Caco-2 (cell line): ENCODE measurements at regions not wholly inside any gene's neighbourhood (a gene's known extent, or its start where the extent isn't known, plus 50 kb on each side); places are given as distances from the start of the nearest gene placed in this dataset.

ENCODE experiments used
- BruUV-seq: library from RNA; stranded (reverse); fragments of 400-500 nt; replicated peaks from 2 replicates; lab custom pipeline; 2021; lab: Mats Ljungman, UMichigan
- CTCF ChIA-PET: fragments of 300-600 bp; sonication (Branson Sonifier 250); formaldehyde crosslinking; loops from one replicate; lab custom pipeline; 2022; ENCODE audit warnings: antibody characterized with exemption; lab: Charles Lee
- POLR2A ChIA-PET: fragments of 300-600 bp; sonication (Branson Sonifier 250); formaldehyde crosslinking; loops from one replicate; lab custom pipeline; 2022; ENCODE audit warnings: antibody characterized with exemption; lab: Charles Lee
- DNase-seq, 2 experiments: peaks; one replicate each; pipeline versions ENCODE4 v3.0.0 to v3.0.0-alpha.2; 2020 to 2022
- H3K27me3 ChIP-seq: replicated peaks from 2 replicates; pipeline ENCODE4 v1.6.0; 2011; ENCODE audit warnings: low read length; ENCODE audit not compliant: control insufficient read depth, insufficient read depth
- H3K36me3 ChIP-seq: 2 replicates; pipeline ENCODE4 v1.5.1; 2011; ENCODE audit warnings: low read length; ENCODE audit not compliant: control insufficient read depth, insufficient read depth
- H3K4me1 ChIP-seq: fragments of 250-450 bp; sonication (Bioruptor Pico); 2 replicates; pipeline ENCODE4 v1.5.1; 2020; ENCODE audit warnings: mild to moderate bottlenecking
- H3K4me3 ChIP-seq: 2 replicates; pipeline ENCODE4 v1.5.1; 2011; ENCODE audit warnings: low read depth, mild to moderate bottlenecking, control low read depth, low read length
- H3K9me3 ChIP-seq: fragments of 250-450 bp; sonication (Bioruptor Pico); 2 replicates; pipeline ENCODE4 v1.5.1; 2020; ENCODE audit warnings: mild to moderate bottlenecking, moderate library complexity
- H3K27ac Mint-ChIP-seq: one replicate; pipeline ENCODE4 v1.8.0; 2022; ENCODE audit warnings: mixed read lengths; ENCODE audit not compliant: unreplicated experiment
- H3K27me3 Mint-ChIP-seq: one replicate; pipeline ENCODE4 v1.8.0; 2022; ENCODE audit warnings: mixed read lengths; ENCODE audit not compliant: insufficient read depth, unreplicated experiment
- H3K36me3 Mint-ChIP-seq: one replicate; pipeline ENCODE4 v1.8.0; 2022; ENCODE audit warnings: mild to moderate bottlenecking, mixed read lengths; ENCODE audit not compliant: insufficient read depth, unreplicated experiment
- H3K4me1 Mint-ChIP-seq: one replicate; pipeline ENCODE4 v1.8.0; 2022; ENCODE audit warnings: low read depth, mixed read lengths; ENCODE audit not compliant: unreplicated experiment
- H3K4me3 Mint-ChIP-seq: one replicate; pipeline ENCODE4 v1.8.0; 2022; ENCODE audit warnings: mild to moderate bottlenecking, moderate library complexity, mixed read lengths; ENCODE audit not compliant: unreplicated experiment
- H3K9me3 Mint-ChIP-seq: one replicate; pipeline ENCODE4 v1.8.0; 2022; ENCODE audit warnings: mixed read lengths; ENCODE audit not compliant: unreplicated experiment
- CTCF ChIP-seq, 2 experiments: fragments of 200-600 bp in 1 of 2; IDR thresholded peaks; 1 replicate in 1 of 2; 2 replicates in 1 of 2; pipeline versions ENCODE4 v1.5.1 to v1.8.0; 2011 to 2022; ENCODE audit warnings: antibody characterized with exemption in 1 of 2, control low read depth in 1 of 2, inconsistent platforms in 1 of 2, low read depth in 1 of 2, low read length in 1 of 2, mild to moderate bottlenecking in 1 of 2, moderate library complexity in 1 of 2; ENCODE audit not compliant: insufficient read depth in 1 of 2, severe bottlenecking in 1 of 2, unreplicated experiment in 1 of 2
- intact Hi-C: fragments of 100-400 bp; cut with micrococcal nuclease; formaldehyde crosslinking; loops from one replicate; pipeline ENCODE4 v1.10.0; 2022; ENCODE audit not compliant: unreplicated experiment

DNA sequence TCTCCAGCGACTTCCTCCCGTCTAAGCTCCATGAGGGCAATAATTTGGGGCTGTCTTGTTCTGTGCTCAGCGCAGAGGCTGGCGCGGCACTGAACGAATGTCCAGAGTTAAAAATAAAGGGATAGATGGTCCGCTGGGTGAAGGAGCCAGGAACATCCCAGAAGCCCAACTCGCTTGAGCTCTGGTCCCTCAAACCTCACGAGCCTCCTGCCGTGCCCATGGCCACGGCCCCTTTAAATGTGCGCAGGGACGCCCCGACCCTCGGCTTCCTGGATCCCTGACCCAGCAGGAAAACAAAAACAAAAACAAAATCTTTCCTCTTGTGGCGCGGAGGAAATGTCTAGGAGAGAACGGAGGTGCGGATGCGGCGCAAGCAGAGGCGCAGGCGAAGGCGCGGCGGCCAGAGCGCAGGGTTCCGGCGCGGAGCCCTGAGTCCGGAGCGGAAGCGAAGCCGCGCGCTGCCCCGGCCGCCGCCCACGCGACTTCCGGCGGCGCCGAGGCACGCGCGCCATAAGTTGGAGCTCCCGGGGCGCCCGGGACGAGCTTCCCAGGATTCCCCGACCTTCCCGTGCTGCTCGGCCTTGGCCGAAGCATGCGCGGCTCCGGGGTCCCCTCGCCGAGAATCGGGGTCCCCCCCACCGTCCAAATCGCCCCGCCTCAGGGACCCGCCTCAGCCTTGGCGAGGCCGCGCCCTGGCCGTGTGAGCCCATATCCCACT lies 52.9 kb upstream of the WNT7A start:
- intact Hi-C loops = no loop called here
- Histone ChIP-seq H3K4me1 (no peaks in the 10 kb centered on the region), H3K4me3 (no peak overlapping the region), H3K9me3 (no peaks in the 10 kb centered on the region), H3K36me3 (no peaks in the 10 kb centered on the region), H3K27me3 (no peaks in the 10 kb centered on the region)
- Mint-ChIP-seq H3K27me3 (peaks cover 4% of the 10 kb centered on the region), H3K36me3 (no peaks in the 10 kb centered on the region), H3K27ac (no peak overlapping the region), H3K9me3 (peaks cover 30% of the 10 kb centered on the region), H3K4me1 (no peaks in the 10 kb centered on the region), H3K4me3 (no peak overlapping the region)
- TF ChIP-seq CTCF (IDR thresholded peaks at IDR 0.05; ENCODE audit: insufficient read depth in 1 of 2, low read depth in 1 of 2, low read length in 1 of 2, severe bottlenecking in 1 of 2, unreplicated experiment in 1 of 2) = no peak
- BruUV-seq = no TSS peak
- no peak for DNase-seq
- POLR2A ChIA-PET = no interaction called here
- CTCF ChIA-PET = no interaction called here

DNA sequence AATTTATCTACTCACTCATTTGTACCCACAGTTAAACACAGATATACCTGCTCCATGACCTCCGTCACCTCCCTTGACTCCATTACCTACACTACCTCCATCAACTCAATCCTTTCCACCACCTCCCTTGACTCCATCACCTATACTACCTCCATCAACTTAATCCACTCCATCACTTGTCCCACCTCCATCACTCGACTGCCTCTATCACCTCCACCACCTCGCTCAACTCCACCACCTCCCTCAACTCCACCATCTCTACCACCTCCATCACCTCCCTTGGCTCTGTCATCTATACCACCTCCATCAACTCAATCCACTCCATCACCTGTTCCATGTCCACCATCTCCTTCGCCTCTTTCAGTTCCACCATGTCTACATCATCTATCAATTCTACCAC lies 51.3 kb upstream of the WNT7A start:
- TF ChIP-seq CTCF (IDR thresholded peaks at IDR 0.05; ENCODE audit: insufficient read depth in 1 of 2, low read depth in 1 of 2, low read length in 1 of 2, severe bottlenecking in 1 of 2, unreplicated experiment in 1 of 2) = no peak
- no peaks in the 10 kb centered on the region for H3K9me3 ChIP-seq
- no peak overlapping the region for H3K4me3 Mint-ChIP-seq
- BruUV-seq = no TSS peak
- H3K4me1 Mint-ChIP-seq = no peaks in the 10 kb centered on the region
- DNase-seq = no peak
- ChIA-PET POLR2A (no interaction called here), CTCF (no interaction called here)
- intact Hi-C loops = no loop called here
- H3K27me3 Mint-ChIP-seq = peaks cover 4% of the 10 kb centered on the region
- no peak overlapping the region for H3K4me3 ChIP-seq
- H3K36me3 ChIP-seq = no peaks in the 10 kb centered on the region
- H3K27me3 ChIP-seq = no peaks in the 10 kb centered on the region
- H3K4me1 ChIP-seq = no peaks in the 10 kb centered on the region
- no peaks in the 10 kb centered on the region for H3K36me3 Mint-ChIP-seq
- peaks cover 34% of the 10 kb centered on the region for H3K9me3 Mint-ChIP-seq
- no peak overlapping the region for H3K27ac Mint-ChIP-seq
